ENCODE measurements at regions not wholly inside any gene's neighbourhood (a gene's known extent, or its start where the extent isn't known, plus 50 kb on each side); places are given as distances from the start of the nearest gene placed in this dataset.

- Histone ChIP-seq H2BK15ac (ENCODE audit: low read depth, low read length) (no peak overlapping the region), H3K4ac (ENCODE audit: low read depth, low read length) (no peak overlapping the region), H3K4me1 (ENCODE audit: insufficient read depth, low read length) (no peaks in the 10 kb centered on the region; the same call in 1 of the 2 replicates), H3K18ac (ENCODE audit: insufficient read length, low read depth, low read length) (no peak overlapping the region), H2BK12ac (ENCODE audit: insufficient read length, low read depth, low read length) (no peak overlapping the region), H3K56ac (ENCODE audit: insufficient read length, low read depth, low read length) (no peak overlapping the region), H2AFZ (ENCODE audit: low read length) (no peak overlapping the region), H4K20me1 (ENCODE audit: control insufficient read depth, insufficient read depth, insufficient read length) (no peaks in the 10 kb centered on the region), H3K9me3 (ENCODE audit: control insufficient read depth, low read depth, low read length) (no peaks in the 10 kb centered on the region), H3K23me2 (ENCODE audit: insufficient read length, low read depth, low read length, poor library complexity, severe bottlenecking) (no peaks in the 10 kb centered on the region), H2BK20ac (ENCODE audit: low read depth, low read length, poor library complexity, severe bottlenecking) (no peak overlapping the region), H3K79me2 (ENCODE audit: insufficient read depth, low read length) (no peaks in the 10 kb centered on the region), H3T11ph (ENCODE audit: low read length) (no peak overlapping the region), H3K27me3 (ENCODE audit: insufficient read depth, low read length) (no peaks in the 10 kb centered on the region), H3K79me1 (ENCODE audit: insufficient read depth, low read depth, low read length, poor library complexity, severe bottlenecking) (no peaks in the 10 kb centered on the region), H3K27ac (ENCODE audit: insufficient read length, low read depth, low read length) (no peak overlapping the region), H4K8ac (replicated peaks; ENCODE audit: insufficient read length, low read depth, low read length) (no peak overlapping the region), H2BK5ac (ENCODE audit: insufficient read length, low read length) (no peak overlapping the region), H2BK120ac (ENCODE audit: low read depth, low read length, poor library complexity, severe bottlenecking) (no peak overlapping the region), H3K14ac (ENCODE audit: insufficient read depth, low read length) (no peak overlapping the region), H3K23ac (ENCODE audit: insufficient read length, low read depth, low read length) (no peak overlapping the region), H3K9ac (ENCODE audit: extremely low read depth, insufficient read length, low read length) (no peak overlapping the region), H2AK5ac (ENCODE audit: insufficient read length, low read length) (no peak overlapping the region), H4K91ac (ENCODE audit: insufficient read length, low read depth, low read length) (no peak overlapping the region), H3K4me2 (ENCODE audit: insufficient read depth, insufficient read length, low read length) (no peak overlapping the region), H4K5ac (ENCODE audit: insufficient read length, low read depth, low read length) (no peak overlapping the region)
- Mint-ChIP-seq H3K4me1 (peaks cover 7 to 12% of the 10 kb centered on the region in 2 experiments), H3K27me3 (ENCODE audit: low read depth) (no peaks in the 10 kb centered on the region), H3K27ac (no peak overlapping the region), H3K36me3 (ENCODE audit: insufficient read depth in 1 of 3, low read depth in 3 of 3) (peaks cover 2 to 16% (median 7%) of the 10 kb centered on the region in 3 experiments; a peak in 4 of 7 replicates), H3K9me3 (peaks cover 19 to 20% of the 10 kb centered on the region in 2 experiments), H3K4me3 (no peak overlapping the region)
- no CpG with 5 or more reads among the region's 3 CpGs for WGBS (ENCODE audit: extremely low coverage, insufficient read length, low lambda C conversion rate)
- TF ChIP-seq CTCF (conservative IDR thresholded peaks at IDR 0.05): no peak
- DNase-seq: no peak
Observed at GRCh38 chr4:152054731-152055130, 293.9 kb upstream of the GATB start.
